GM13976 (cell line): ENCODE measurements at regions not wholly inside any gene's neighbourhood (a gene's known extent, or its start where the extent isn't known, plus 50 kb on each side); places are given as distances from the start of the nearest gene placed in this dataset.

Source experiments
- DNase-seq: peaks from one replicate; pipeline ENCODE4 v3.0.0; 2012; ENCODE audit warnings: low spot score
- in situ Hi-C: fragments of 300-500 bp; cut with MboI; formaldehyde crosslinking; loops from one replicate; pipeline ENCODE4 v1.12.0; 2022; ENCODE audit warnings: low sequenced_read_pairs, mixed read lengths, inconsistent platforms; ENCODE audit not compliant: unreplicated experiment
- TF ChIP-seq, protein P1 (sequence below): IDR thresholded peaks from 2 replicates; pipeline ENCODE4 v1.5.1; 2012; ENCODE audit warnings: borderline replicate concordance, mild to moderate bottlenecking; ENCODE audit not compliant: insufficient read depth; ENCODE audit errors: extremely low read depth, missing control alignments, control extremely low read depth

DNA sequence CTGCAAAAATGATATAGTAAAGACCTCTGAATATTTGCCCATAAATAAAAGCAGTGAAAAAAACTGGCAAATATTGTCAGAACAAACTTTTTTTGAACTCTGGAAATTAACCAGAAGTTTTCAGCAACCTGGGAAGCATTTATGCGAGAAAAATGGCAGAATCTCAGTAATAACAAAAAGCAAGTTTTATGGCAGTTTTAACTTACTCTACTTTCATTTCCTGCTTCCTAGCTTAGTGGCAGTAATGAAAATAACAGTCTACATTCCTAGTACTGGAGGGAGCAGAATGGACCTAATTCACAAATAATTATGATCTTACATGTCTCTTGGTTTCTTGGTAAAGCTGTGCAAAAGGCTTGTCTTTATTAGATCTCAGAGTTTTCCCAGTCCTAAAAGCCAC is 460.1 kb downstream of the NAF1 start:
- TF ChIP-seq, protein P1, sequence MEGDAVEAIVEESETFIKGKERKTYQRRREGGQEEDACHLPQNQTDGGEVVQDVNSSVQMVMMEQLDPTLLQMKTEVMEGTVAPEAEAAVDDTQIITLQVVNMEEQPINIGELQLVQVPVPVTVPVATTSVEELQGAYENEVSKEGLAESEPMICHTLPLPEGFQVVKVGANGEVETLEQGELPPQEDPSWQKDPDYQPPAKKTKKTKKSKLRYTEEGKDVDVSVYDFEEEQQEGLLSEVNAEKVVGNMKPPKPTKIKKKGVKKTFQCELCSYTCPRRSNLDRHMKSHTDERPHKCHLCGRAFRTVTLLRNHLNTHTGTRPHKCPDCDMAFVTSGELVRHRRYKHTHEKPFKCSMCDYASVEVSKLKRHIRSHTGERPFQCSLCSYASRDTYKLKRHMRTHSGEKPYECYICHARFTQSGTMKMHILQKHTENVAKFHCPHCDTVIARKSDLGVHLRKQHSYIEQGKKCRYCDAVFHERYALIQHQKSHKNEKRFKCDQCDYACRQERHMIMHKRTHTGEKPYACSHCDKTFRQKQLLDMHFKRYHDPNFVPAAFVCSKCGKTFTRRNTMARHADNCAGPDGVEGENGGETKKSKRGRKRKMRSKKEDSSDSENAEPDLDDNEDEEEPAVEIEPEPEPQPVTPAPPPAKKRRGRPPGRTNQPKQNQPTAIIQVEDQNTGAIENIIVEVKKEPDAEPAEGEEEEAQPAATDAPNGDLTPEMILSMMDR, result no peak

DNA sequence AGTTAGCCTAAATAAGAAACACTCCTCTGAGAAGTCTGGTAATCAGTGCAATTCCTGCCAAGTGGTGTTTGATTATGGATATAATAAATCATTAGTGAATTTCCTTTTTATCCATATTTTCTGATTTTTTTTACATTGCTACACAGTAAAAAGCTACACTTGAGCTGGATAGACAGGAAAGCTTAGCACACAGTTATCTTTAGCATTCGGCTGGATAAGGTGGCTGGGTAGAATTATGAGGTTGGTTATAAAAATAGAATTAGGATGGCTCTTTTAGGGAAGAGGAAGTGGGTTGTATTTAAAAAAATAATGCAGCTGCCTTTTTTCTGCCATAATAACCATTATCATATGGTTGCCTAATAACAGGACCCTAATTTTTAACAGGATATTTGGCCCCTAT is 460.6 kb downstream of the NAF1 start:
- in situ Hi-C loops, result no loop called here
- DNase-seq, result no peak
- TF ChIP-seq, protein P1, result no peak

More for the DNA sequence above, 460.1 kb downstream of the NAF1 start:
- in situ Hi-C loops, result no loop called here
- no peak for DNase-seq

DNA sequence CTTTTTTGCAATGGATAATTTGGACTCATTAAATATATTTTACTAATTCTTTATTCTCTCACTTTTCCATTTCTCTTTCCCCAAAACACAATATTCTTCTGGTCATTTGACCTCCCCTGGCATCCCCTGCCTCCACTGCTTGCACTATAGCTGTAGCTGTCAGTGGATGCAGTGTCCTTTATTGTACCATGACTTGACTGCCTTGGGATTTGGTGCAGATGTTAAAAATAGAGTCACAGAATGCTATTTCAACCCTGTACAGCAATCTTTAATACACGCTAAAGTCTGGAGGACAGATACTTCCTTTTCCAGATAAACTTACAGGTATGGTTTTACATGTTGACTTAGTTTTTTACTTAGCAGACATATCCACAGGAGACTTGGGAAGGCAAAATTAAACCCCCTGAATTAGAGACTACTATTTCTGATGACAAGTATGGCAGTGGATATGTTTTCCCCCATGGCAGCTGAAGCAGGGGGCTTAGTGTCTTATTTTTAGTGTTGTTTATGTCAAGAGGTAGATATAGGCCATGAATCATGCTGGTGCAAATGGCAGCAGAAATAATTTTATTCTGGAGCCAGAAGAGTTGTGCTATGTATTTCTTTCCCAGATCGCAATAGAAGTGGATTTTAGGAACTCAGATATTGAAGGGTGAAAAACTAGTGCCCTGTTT is 461.4 kb downstream of the NAF1 start:
- TF ChIP-seq, protein P1, result no peak
- in situ Hi-C loops, result no loop called here
- DNase-seq, result no peak

DNA sequence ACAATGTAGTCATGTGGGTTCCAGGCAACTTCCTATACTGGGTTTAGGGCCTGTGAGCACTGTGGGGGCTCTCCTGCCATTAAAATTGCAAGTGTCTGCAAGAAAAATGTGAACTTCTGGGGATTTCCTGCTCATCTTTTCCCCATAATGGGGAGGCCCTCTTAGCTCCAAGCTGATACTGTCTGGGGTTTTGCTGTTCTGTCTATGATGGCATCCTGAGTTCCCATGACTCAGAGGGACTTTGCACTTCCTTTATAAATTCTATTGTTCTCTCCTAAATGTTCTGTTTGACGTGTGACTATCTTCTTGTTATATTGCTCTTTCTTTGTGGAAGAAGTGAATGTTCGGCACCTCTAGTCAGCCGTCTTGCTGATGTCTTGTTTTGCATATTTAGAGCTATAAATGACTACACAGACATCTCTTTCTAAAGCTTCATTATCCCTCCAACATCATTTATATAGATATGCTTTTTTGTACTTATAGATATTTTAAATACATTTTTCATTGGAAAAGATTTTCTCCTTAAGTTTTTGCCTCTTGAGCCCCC is 465.8 kb downstream of the NAF1 start:
- TF ChIP-seq, protein P1, result no peak
- no peak for DNase-seq
- in situ Hi-C loops, result no loop called here

DNA sequence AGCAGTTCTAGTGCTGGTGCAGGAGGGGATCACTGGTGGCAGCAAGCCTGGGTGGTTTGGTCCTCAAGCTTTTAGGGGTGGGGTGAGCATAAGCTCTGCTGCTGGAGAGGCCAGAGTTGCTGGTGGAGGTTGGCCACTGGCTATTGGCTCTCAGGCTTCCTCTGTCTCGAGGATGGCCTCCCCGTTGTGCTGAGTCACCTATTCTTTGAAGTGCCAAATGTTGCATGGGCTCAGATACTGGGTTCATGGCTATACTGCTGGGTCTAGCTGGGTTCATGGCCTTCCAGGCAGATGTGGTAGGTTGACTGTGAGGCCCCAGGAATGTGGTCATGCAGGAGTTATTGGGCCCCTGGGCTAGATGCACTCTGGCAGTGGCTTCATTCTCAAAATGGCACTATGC is 466.3 kb downstream of the NAF1 start:
- DNase-seq, result no peak
- in situ Hi-C loops, result no loop called here
- TF ChIP-seq, protein P1, result no peak

DNA sequence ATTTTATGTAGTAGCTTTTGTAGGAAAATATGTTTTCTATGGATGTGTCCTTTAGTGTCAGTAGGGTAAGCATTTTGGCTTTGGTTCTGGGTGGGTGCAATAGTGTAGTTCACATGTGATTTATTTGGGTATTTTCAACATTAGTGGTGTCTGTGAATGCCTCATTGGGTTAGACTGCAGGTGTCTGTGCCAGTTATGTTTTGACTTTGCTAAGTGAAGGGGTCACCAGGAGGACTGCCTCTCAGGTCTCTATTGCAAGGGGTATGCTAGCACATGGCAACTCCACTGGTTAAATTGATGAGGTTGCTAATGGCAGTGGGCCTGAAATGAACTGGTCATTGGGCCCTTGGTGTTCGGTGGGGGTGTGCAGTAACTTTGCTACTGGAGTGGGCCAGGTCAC is 467.1 kb downstream of the NAF1 start:
- in situ Hi-C loops, result no loop called here
- TF ChIP-seq, protein P1, result no peak
- DNase-seq, result no peak
